Esophagus muscularis mucosa (tissue), 4 donors: ENCODE measurements at regions not wholly inside any gene's neighbourhood (a gene's known extent, or its start where the extent isn't known, plus 50 kb on each side); places are given as distances from the start of the nearest gene placed in this dataset.

Experiments used
- DNase-seq: peaks from one replicate; pipeline ENCODE4 v3.0.0-alpha.2; 2017; ENCODE audit errors: extremely low spot score
- H3K27ac ChIP-seq, 4 donors: fragments of 200-600 bp; sonication (generic); replicated peaks in 1 of 4; 1 replicate in 3 of 4; 2 replicates in 1 of 4; pipeline ENCODE4 v1.5.1; 2016 to 2019; ENCODE audit warnings: mild to moderate bottlenecking in 1 of 4
- H3K27me3 ChIP-seq, 4 donors: fragments of 200-600 bp; sonication (generic); one replicate each; pipeline versions ENCODE4 v1.5.1 to v1.6.0; 2016 to 2019
- H3K36me3 ChIP-seq, 4 donors: fragments of 200-600 bp; sonication (generic); one replicate each; pipeline ENCODE4 v1.5.1; 2016 to 2019
- H3K4me1 ChIP-seq, 4 donors: fragments of 200-600 bp; sonication (generic); one replicate each; pipeline ENCODE4 v1.5.1; 2016 to 2019
- H3K4me3 ChIP-seq, 4 donors: fragments of 200-600 bp; sonication (generic); 1 replicate in 2 of 4; 2 replicates in 2 of 4; pipeline ENCODE4 v1.5.1; 2016 to 2019; ENCODE audit warnings: mild to moderate bottlenecking in 4 of 4, moderate library complexity in 1 of 4
- H3K9me3 ChIP-seq, 4 donors: fragments of 200-600 bp; sonication (generic); 1 replicate in 3 of 4; 2 replicates in 1 of 4; pipeline ENCODE4 v1.5.1; 2016 to 2019
- CTCF ChIP-seq, 3 experiments: fragments of 200-600 bp in 2 of 3; fragments of 450-650 bp in 1 of 3; sonication (generic) in 2 of 3; IDR thresholded peaks; one replicate each; pipeline ENCODE4 v1.5.1; 2017 to 2019; ENCODE audit warnings: antibody characterized with exemption in 3 of 3, mild to moderate bottlenecking in 2 of 3, moderate library complexity in 1 of 3
- EP300 ChIP-seq: sonication (generic); formaldehyde crosslinking; IDR thresholded peaks from one replicate; pipeline ENCODE4 v1.6.1; 2017; ENCODE audit warnings: antibody characterized with exemption
- POLR2A ChIP-seq: fragments of 450-650 bp; IDR thresholded peaks from one replicate; pipeline ENCODE4 v1.6.1; 2017; ENCODE audit warnings: antibody characterized with exemption, moderate library complexity, mild to moderate bottlenecking, low read depth
- POLR2AphosphoS5 ChIP-seq, 2 donors: sonication (generic); formaldehyde crosslinking; IDR thresholded peaks; one replicate each; pipeline ENCODE4 v1.6.1; 2017; ENCODE audit warnings: antibody characterized with exemption in 2 of 2
- WGBS: methylation state at CpG from one replicate; pipeline ENCODE4 v1.1.5; 2018; 5-methylcytosine and 5-hydroxymethylcytosine counted together
- intact Hi-C: fragments of 100-400 bp; cut with DNase I; formaldehyde crosslinking; loops from one replicate; pipeline ENCODE4 v1.15.1; 2023

- no peak for DNase-seq
- Histone ChIP-seq H3K27me3 (no peaks in the 10 kb centered on the region), H3K36me3 (no peaks in the 10 kb centered on the region), H3K27ac (no peak overlapping the region), H3K4me1 (no peaks in the 10 kb centered on the region), H3K9me3 (no peaks in the 10 kb centered on the region), H3K4me3 (no peak overlapping the region)
- WGBS, result 88% methylated on average over 1 of the region's 1 CpG
- intact Hi-C loops, result no loop called here
- TF ChIP-seq POLR2A (no peak), EP300 (no peak), CTCF (IDR thresholded peaks at IDR 0.05) (no peak), POLR2AphosphoS5 (IDR thresholded peaks at IDR 0.05) (no peak)
Measured at GRCh38 chr4:111449657-111450056, 695.6 kb upstream of the FAM241A start.

- no peaks in the 10 kb centered on the region for H3K9me3 ChIP-seq
- no peaks in the 10 kb centered on the region for H3K36me3 ChIP-seq
- no peak overlapping the region for H3K4me3 ChIP-seq
- no peak for DNase-seq
- no peak for TF ChIP-seq CTCF (IDR thresholded peaks at IDR 0.05)
- TF ChIP-seq POLR2A, result no peak
- no peak for TF ChIP-seq EP300
- no peak for TF ChIP-seq POLR2AphosphoS5 (IDR thresholded peaks at IDR 0.05)
- no peaks in the 10 kb centered on the region for H3K4me1 ChIP-seq
- intact Hi-C loops, result no loop called here
- H3K27ac ChIP-seq, result no peak overlapping the region
- H3K27me3 ChIP-seq, result no peaks in the 10 kb centered on the region
Measured at GRCh38 chr4:111450867-111451266, 694.4 kb upstream of the FAM241A start.

- H3K27me3 ChIP-seq, result no peaks in the 10 kb centered on the region
- H3K36me3 ChIP-seq, result no peaks in the 10 kb centered on the region
- H3K27ac ChIP-seq, result no peak overlapping the region
- DNase-seq, result no peak
- H3K4me3 ChIP-seq, result no peak overlapping the region
- intact Hi-C loops, result no loop called here
- no peaks in the 10 kb centered on the region for H3K9me3 ChIP-seq
- TF ChIP-seq POLR2A (no peak), POLR2AphosphoS5 (IDR thresholded peaks at IDR 0.05) (no peak), EP300 (no peak), CTCF (IDR thresholded peaks at IDR 0.05) (no peak)
- H3K4me1 ChIP-seq, result no peaks in the 10 kb centered on the region
Measured at GRCh38 chr4:111453216-111453615, 692.0 kb upstream of the FAM241A start.

GRCh38 chr4:111454961-111455360, 690.3 kb upstream of the FAM241A start:
- DNase-seq, result no peak
- Histone ChIP-seq H3K27ac (no peak overlapping the region), H3K36me3 (no peaks in the 10 kb centered on the region), H3K27me3 (no peaks in the 10 kb centered on the region), H3K4me1 (no peaks in the 10 kb centered on the region), H3K9me3 (no peaks in the 10 kb centered on the region), H3K4me3 (no peak overlapping the region)
- intact Hi-C loops, result no loop called here
- TF ChIP-seq POLR2AphosphoS5 (IDR thresholded peaks at IDR 0.05), result no peak
- 93% methylated on average over 2 of the region's 4 CpGs for WGBS

GRCh38 chr4:111464251-111465045, 680.8 kb upstream of the FAM241A start:
- intact Hi-C loops, result no loop called here

More at GRCh38 chr4:111464251-111465045, 680.8 kb upstream of the FAM241A start:
- WGBS, result 51% methylated on average over 8 of the region's 8 CpGs
- Histone ChIP-seq H3K36me3 (no peaks in the 10 kb centered on the region), H3K27me3 (no peaks in the 10 kb centered on the region), H3K4me1 (no peaks in the 10 kb centered on the region), H3K4me3 (no peak overlapping the region), H3K9me3 (peaks cover 0 to 10% (median 3%) of the 10 kb centered on the region in 4 donors), H3K27ac (no peak overlapping the region)
- no peak for DNase-seq
- TF ChIP-seq EP300 (no peak), POLR2AphosphoS5 (IDR thresholded peaks at IDR 0.05) (no peak), POLR2A (no peak), CTCF (IDR thresholded peaks at IDR 0.05) (no peak)
